ENCODE measurements at regions not wholly inside any gene's neighbourhood (a gene's known extent, or its start where the extent isn't known, plus 50 kb on each side); places are given as distances from the start of the nearest gene placed in this dataset.
A peak's percentile ranks its signal among the peaks of the same experiment; 100 is the strongest.

- no peaks in the 10 kb centered on the region for H3F3A ChIP-seq (ENCODE audit: insufficient read depth, low read length)
- no peak overlapping the region for H3K27ac ChIP-seq (ENCODE audit: low read length)
- no peaks in the 10 kb centered on the region for H3K4me1 ChIP-seq (ENCODE audit: low read length)
- H4K20me1 ChIP-seq (ENCODE audit: insufficient read depth, low read length) = no peaks in the 10 kb centered on the region
- TF ChIP-seq EZH2phosphoT487 (IDR thresholded peaks at IDR 0.05; ENCODE audit: low read length) (no peak), CTCF (IDR thresholded peaks at IDR 0.05; ENCODE audit: low read length) (peak; percentile 38)
- DNase-seq = peak; percentile 18
- no peaks in the 10 kb centered on the region for H3K27me3 ChIP-seq (replicated peaks; ENCODE audit: insufficient read depth, low read length)
- no peak overlapping the region for H3K4me3 ChIP-seq (ENCODE audit: low read length)
- no peaks in the 10 kb centered on the region for H3K36me3 ChIP-seq (replicated peaks; ENCODE audit: insufficient read depth, low read length)
- no peak overlapping the region for H3K4me2 ChIP-seq (ENCODE audit: low read depth, low read length)
- H3K9me3 ChIP-seq (replicated peaks; ENCODE audit: insufficient read depth, low read length) = no peaks in the 10 kb centered on the region
- no peak overlapping the region for H2AFZ ChIP-seq (ENCODE audit: low read length)
- H3K9me2 ChIP-seq (replicated peaks; ENCODE audit: insufficient read depth, low read length) = no peaks in the 10 kb centered on the region
- no peaks in the 10 kb centered on the region for H3K79me2 ChIP-seq (ENCODE audit: low read length)
- no peak overlapping the region for H3K9ac ChIP-seq (ENCODE audit: low read length)
These were observed 1104.2 kb upstream of the TMPRSS15 start for GRCh38 chr21:19507682-19508260.

GRCh38 chr21:19508442-19508841, 1104.9 kb upstream of the TMPRSS15 start:
- Histone ChIP-seq H3K9ac (ENCODE audit: low read length) (no peak overlapping the region), H3F3A (ENCODE audit: insufficient read depth, low read length) (no peaks in the 10 kb centered on the region), H3K27ac (ENCODE audit: low read length) (no peak overlapping the region), H3K4me2 (ENCODE audit: low read depth, low read length) (no peak overlapping the region), H3K27me3 (replicated peaks; ENCODE audit: insufficient read depth, low read length) (no peaks in the 10 kb centered on the region), H3K36me3 (replicated peaks; ENCODE audit: insufficient read depth, low read length) (no peaks in the 10 kb centered on the region), H2AFZ (ENCODE audit: low read length) (no peak overlapping the region), H4K20me1 (ENCODE audit: insufficient read depth, low read length) (no peaks in the 10 kb centered on the region), H3K4me1 (ENCODE audit: low read length) (no peaks in the 10 kb centered on the region), H3K4me3 (ENCODE audit: low read length) (no peak overlapping the region), H3K9me2 (replicated peaks; ENCODE audit: insufficient read depth, low read length) (no peaks in the 10 kb centered on the region), H3K79me2 (ENCODE audit: low read length) (no peaks in the 10 kb centered on the region), H3K9me3 (replicated peaks; ENCODE audit: insufficient read depth, low read length) (no peaks in the 10 kb centered on the region)
- no peak for TF ChIP-seq EZH2phosphoT487 (IDR thresholded peaks at IDR 0.05; ENCODE audit: low read length)
- DNase-seq = no peak

GRCh38 chr21:19508844-19509243, 1105.3 kb upstream of the TMPRSS15 start:
- DNase-seq = no peak
- no peaks in the 10 kb centered on the region for H4K20me1 ChIP-seq (ENCODE audit: insufficient read depth, low read length)
- no peaks in the 10 kb centered on the region for H3K9me2 ChIP-seq (replicated peaks; ENCODE audit: insufficient read depth, low read length)
- no peak overlapping the region for H2AFZ ChIP-seq (ENCODE audit: low read length)
- H3F3A ChIP-seq (ENCODE audit: insufficient read depth, low read length) = no peaks in the 10 kb centered on the region
- no peak overlapping the region for H3K9ac ChIP-seq (ENCODE audit: low read length)
- H3K79me2 ChIP-seq (ENCODE audit: low read length) = no peaks in the 10 kb centered on the region
- no peak overlapping the region for H3K4me2 ChIP-seq (ENCODE audit: low read depth, low read length)
- TF ChIP-seq EZH2 (optimal IDR thresholded peaks at IDR 0.05; ENCODE audit: low read depth, low read length) (no peak), EZH2phosphoT487 (IDR thresholded peaks at IDR 0.05; ENCODE audit: low read length) (no peak), CTCF (IDR thresholded peaks at IDR 0.05; ENCODE audit: low read length) (no peak)
- H3K4me3 ChIP-seq (ENCODE audit: low read length) = no peak overlapping the region
- no peaks in the 10 kb centered on the region for H3K36me3 ChIP-seq (replicated peaks; ENCODE audit: insufficient read depth, low read length)
- H3K4me1 ChIP-seq (ENCODE audit: low read length) = no peaks in the 10 kb centered on the region
- no peak overlapping the region for H3K27ac ChIP-seq (ENCODE audit: low read length)
- no peaks in the 10 kb centered on the region for H3K27me3 ChIP-seq (replicated peaks; ENCODE audit: insufficient read depth, low read length)
- no peaks in the 10 kb centered on the region for H3K9me3 ChIP-seq (replicated peaks; ENCODE audit: insufficient read depth, low read length)

- Histone ChIP-seq H3K27me3 (replicated peaks; ENCODE audit: insufficient read depth, low read length) (no peaks in the 10 kb centered on the region), H3K36me3 (replicated peaks; ENCODE audit: insufficient read depth, low read length) (no peaks in the 10 kb centered on the region), H3K27ac (ENCODE audit: low read length) (no peak overlapping the region), H3K4me1 (ENCODE audit: low read length) (no peaks in the 10 kb centered on the region), H3K4me3 (ENCODE audit: low read length) (no peak overlapping the region), H4K20me1 (ENCODE audit: insufficient read depth, low read length) (no peaks in the 10 kb centered on the region), H3F3A (ENCODE audit: insufficient read depth, low read length) (no peaks in the 10 kb centered on the region), H3K9me3 (replicated peaks; ENCODE audit: insufficient read depth, low read length) (no peaks in the 10 kb centered on the region), H3K9me2 (replicated peaks; ENCODE audit: insufficient read depth, low read length) (no peaks in the 10 kb centered on the region), H3K9ac (ENCODE audit: low read length) (no peak overlapping the region), H2AFZ (ENCODE audit: low read length) (no peak overlapping the region), H3K4me2 (ENCODE audit: low read depth, low read length) (no peak overlapping the region), H3K79me2 (ENCODE audit: low read length) (no peaks in the 10 kb centered on the region)
- TF ChIP-seq CTCF (IDR thresholded peaks at IDR 0.05; ENCODE audit: low read length) (no peak), EZH2 (optimal IDR thresholded peaks at IDR 0.05; ENCODE audit: low read depth, low read length) (no peak), EZH2phosphoT487 (IDR thresholded peaks at IDR 0.05; ENCODE audit: low read length) (no peak)
- no peak for DNase-seq
These were observed 1106.5 kb upstream of the TMPRSS15 start for GRCh38 chr21:19510057-19510456.

All from MM.1S (cell line).